HG03442 (cell line): ENCODE measurements at regions not wholly inside any gene's neighbourhood (a gene's known extent, or its start where the extent isn't known, plus 50 kb on each side); places are given as distances from the start of the nearest gene placed in this dataset.
"Not testable (repeated sequence)": the region's sequence is repeated elsewhere in the genome, so short reads cannot be mapped to it uniquely, and the experiment has no call there.

Experiments
- ATAC-seq: cut with Tn5 transposase; IDR thresholded peaks from one replicate; pipeline ENCODE4 v1.9.1; 2021; ENCODE audit warnings: mild to moderate bottlenecking, moderate library complexity; ENCODE audit not compliant: unreplicated experiment

DNA sequence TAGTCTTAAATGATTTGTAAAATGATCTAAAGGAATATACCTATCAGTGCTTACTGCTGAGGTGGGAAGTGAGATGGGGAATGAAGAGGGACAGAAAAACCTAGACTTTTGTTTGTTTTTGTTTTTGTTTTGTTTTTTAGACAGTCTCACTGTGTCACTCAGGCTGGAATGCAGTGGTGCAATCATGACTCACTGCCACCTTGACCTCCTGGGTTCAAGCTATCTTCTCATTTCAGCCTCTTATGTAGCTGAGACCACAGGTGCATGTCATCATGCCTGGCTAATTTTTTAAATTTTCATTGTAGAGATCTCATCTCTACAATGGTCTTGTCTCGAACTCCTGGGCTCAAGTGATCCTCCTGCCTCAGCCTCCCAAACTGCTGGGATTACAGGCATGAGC, 116.4 kb upstream of the SEM1 start:
- ATAC-seq: no peak

DNA sequence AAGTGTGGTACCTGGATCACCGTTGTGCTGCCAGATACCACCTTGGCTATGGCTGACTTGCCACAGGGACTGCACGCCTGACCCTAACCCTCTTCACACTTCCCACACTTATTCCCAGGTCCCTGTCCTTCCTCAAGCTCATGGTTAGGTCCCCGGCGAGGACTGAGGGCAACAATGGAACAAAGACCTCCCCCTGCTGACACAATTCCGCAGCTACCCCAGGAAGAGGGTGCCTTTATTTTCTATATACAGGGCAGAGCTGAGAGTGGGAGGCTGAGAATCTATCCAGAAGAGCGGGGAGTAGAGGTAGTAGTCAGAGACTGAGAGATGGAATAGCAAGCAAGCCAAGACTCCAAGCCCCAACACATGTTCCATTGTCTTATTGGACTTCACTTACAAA, 118.1 kb upstream of the SEM1 start:
- ATAC-seq: no peak

- not testable (repeated sequence) for ATAC-seq
Measured at GRCh38 chr7:96829121-96829520, 119.5 kb upstream of the SEM1 start.

GRCh38 chr7:96831446-96831845, 121.8 kb upstream of the SEM1 start:
- ATAC-seq: no peak

DNA sequence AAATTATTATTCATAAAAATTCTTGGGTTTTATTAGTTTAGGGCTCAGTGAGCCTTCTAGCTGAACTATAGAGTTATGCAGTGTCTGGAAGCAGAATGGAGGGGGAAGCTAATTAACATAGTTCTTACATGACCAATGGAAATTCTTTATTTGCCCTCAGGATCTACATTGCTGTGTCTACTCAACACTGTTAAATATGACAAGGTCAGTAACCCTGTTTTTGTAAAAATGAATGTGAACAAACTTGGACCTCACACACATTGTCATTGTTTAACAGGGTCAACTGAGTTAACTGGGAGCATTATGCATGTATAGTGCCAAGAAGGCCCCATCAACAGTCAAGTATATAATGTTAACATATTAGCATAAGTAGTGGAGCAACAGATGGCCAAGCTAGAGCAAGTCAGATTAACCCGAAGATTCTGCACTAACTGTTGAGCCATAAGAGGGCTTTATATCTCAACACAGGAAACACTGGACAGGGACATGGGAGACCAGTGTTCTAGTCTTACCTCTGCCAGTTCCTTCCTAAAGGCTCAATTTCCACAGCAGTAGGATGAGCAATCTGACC, 122.5 kb upstream of the SEM1 start:
- ATAC-seq: no peak

DNA sequence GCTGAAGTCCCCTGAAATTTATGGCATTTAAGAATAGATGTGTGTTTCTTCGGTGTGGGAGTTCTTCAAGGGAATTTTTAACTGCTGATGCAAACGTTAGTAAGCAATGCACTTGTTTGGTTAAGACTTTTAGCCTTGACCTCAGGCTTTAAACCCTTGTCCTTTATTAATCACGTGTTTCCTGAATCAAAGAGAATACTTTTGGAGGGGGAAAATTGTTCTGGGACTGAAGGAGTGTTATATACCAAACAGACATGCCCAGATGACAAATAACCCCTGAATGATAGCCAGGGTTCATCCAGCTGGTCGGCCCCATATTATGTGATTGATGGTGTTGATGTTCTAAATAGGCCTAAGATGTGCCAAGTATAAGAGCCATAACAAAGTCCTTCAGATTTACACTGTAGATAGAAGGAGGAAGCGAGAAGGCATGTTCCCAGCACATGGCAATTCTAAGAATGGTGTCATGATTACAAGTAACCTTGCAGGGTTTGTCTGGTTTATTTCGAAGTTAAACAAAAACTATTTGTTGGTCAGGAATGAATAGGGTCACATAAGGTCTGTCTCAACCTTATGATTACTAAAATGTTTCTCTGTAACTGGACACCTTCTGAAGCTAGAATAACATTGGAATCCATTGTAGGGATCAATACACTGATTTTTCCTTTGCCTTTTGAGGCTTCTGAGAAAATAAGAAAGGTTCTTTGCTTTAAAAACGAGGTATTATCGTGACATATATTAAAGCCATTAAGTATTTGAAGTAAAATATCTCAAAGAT, 124.2 kb upstream of the SEM1 start:
- ATAC-seq: no peak

GRCh38 chr7:96836456-96836855, 126.8 kb upstream of the SEM1 start:
- no peak for ATAC-seq

GRCh38 chr7:96837593-96837992, 127.9 kb upstream of the SEM1 start:
- ATAC-seq: peak; percentile 100

GRCh38 chr7:96838481-96838880, 128.8 kb upstream of the SEM1 start:
- no peak for ATAC-seq

- ATAC-seq: no peak
Measured at GRCh38 chr7:96855139-96855538, 145.5 kb upstream of the SEM1 start.

DNA sequence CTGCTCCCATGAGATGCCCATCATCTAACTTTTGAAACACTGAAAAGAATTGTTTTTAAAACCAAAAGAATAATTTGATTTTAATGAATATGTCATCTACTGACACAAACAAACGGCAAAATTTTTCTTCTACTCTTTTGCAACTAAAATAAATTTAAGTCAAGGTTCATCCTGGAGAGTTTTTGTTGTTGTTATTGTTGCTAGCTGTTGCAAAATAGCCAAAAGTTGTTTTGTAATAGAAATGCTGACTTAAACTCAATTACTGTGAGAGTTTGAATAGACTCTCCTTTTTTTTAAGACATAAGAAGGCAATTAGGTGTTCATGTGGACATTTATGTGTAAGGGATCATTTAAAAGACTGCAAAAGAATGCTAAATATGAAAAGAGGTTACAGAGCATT, 146.0 kb upstream of the SEM1 start:
- ATAC-seq: no peak

GRCh38 chr7:96869538-96869937, 135.8 kb upstream of the DLX6 start:
- no peak for ATAC-seq

GRCh38 chr7:96870185-96870584, 135.2 kb upstream of the DLX6 start:
- no peak for ATAC-seq

- ATAC-seq: no peak
Measured at GRCh38 chr7:96870934-96871333, 134.4 kb upstream of the DLX6 start.

DNA sequence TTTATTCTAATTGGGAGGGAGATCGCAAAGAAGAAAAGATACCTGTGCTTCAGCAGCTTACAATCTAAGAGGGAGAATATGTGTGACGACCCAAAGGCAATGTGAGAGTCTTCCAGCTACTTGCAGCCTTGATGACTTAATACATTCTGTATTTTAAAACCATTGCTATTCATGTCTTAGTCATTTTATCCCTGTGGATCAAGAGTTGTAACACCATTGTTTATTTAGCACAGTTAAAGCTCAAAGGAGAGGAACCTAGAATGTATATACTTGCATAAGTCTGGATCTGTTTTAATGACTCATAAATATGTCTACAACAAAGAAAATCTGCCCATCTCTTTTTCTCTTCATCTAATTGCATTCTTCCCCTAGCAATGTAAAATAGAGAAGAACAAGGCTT, 117.9 kb upstream of the DLX6 start:
- no peak for ATAC-seq

DNA sequence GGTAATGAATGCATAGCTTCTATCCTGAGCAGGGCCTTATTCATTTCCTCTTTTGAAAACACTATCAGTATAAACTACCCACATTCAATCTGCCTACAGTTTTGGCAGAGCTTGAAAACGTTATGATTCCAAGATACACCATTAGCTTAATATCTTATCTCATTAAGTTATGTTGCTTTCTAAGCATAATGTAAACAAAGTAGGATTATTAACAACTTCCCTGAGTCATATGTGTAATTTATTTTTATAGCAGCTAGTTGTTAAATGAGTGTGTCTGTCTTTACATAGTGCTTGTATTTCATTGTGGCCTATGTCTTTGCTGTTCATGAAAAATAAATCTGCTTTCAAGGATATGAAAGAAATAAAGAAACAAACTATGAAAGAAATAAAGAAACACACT, 106.2 kb upstream of the DLX6 start:
- ATAC-seq: no peak

DNA sequence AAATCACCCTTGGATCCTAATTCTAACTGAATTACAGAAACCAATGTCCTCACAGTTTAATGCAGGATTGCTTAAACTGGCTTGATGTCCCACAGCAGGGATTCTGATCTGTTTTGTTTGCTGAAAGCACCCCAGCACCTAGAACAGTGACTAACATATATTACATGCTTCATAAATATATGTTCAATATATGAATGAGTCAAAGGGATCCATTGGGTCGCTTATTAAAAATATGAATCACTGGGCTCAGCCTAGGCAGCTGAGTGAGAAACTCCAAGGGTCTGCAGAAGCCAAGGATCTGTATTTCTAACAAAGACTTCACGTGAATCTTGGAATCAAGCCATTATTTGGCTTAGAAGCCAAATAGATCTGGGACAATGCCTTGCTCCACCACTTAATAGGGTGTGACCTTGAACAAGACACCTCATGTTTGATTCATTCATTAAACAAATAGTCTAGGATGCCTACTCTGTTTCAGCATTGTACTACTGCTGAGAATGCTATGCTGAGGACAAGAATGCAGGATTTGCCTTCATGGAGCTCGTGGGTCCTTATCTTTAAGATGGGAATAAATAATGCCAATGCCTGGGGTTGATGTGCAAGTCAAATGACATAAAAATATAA, 103.4 kb upstream of the DLX6 start:
- no peak for ATAC-seq

GRCh38 chr7:96903906-96904305, 101.4 kb upstream of the DLX6 start:
- no peak for ATAC-seq

DNA sequence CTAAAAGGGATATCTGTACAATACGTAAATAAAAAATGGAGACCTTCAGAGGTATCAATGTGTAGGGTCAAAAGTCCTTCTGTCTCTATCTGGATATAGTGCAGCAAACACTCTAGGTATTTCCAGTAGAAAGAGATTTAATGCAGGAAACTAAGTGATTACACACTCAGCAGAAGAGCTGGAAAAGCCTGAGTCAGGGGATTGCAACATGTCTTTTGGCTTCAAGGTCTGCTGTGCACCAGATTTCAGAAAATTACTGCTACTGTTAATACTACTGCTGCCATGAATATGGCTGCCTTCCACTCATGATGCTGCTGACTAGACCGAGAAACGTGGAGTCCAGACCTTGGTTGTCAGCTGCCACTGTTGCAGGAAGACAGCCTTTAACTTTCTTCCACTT, 94.9 kb upstream of the DLX6 start:
- no peak for ATAC-seq

DNA sequence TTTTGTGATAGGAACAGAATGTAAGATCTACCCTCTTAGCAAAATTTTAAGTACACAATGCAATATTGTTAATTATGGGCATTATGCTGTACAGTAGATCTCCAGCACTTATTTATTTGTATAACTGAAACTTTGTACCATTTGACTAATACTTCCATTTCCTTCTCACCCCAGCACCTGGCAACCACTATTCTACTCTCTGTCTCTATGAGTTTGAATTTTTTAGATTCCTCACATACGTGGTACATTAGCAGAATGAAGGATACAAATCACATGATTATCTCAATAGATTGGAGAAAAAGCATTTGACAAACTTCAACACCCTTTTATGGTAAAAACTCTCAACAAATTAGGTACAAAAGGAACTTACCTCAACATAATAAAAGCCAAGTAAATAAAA, 90.3 kb upstream of the DLX6 start:
- ATAC-seq: no peak

GRCh38 chr7:96920064-96920463, 85.3 kb upstream of the DLX6 start:
- no peak for ATAC-seq

- ATAC-seq: no peak
Measured at GRCh38 chr7:96920713-96921112, 84.6 kb upstream of the DLX6 start.
